ENCODE measurements at regions not wholly inside any gene's neighbourhood (a gene's known extent, or its start where the extent isn't known, plus 50 kb on each side); places are given as distances from the start of the nearest gene placed in this dataset.
A peak's percentile ranks its signal among the peaks of the same experiment; 100 is the strongest.
"Not testable (repeated sequence)": the region's sequence is repeated elsewhere in the genome, so short reads cannot be mapped to it uniquely, and the experiment has no call there.

GRCh38 chr3:86837871-86838270 is 153.1 kb downstream of the VGLL3 start:
- DNase-seq, result no peak
- no peak for ATAC-seq
- no peaks in the 10 kb centered on the region for H3K4me1 ChIP-seq
- TF ChIP-seq, protein P1, sequence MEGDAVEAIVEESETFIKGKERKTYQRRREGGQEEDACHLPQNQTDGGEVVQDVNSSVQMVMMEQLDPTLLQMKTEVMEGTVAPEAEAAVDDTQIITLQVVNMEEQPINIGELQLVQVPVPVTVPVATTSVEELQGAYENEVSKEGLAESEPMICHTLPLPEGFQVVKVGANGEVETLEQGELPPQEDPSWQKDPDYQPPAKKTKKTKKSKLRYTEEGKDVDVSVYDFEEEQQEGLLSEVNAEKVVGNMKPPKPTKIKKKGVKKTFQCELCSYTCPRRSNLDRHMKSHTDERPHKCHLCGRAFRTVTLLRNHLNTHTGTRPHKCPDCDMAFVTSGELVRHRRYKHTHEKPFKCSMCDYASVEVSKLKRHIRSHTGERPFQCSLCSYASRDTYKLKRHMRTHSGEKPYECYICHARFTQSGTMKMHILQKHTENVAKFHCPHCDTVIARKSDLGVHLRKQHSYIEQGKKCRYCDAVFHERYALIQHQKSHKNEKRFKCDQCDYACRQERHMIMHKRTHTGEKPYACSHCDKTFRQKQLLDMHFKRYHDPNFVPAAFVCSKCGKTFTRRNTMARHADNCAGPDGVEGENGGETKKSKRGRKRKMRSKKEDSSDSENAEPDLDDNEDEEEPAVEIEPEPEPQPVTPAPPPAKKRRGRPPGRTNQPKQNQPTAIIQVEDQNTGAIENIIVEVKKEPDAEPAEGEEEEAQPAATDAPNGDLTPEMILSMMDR (IDR thresholded peaks at IDR 0.05), result no peak
- H3K36me3 ChIP-seq, result no peaks in the 10 kb centered on the region
- H3K27me3 ChIP-seq, result no peaks in the 10 kb centered on the region
- no peak overlapping the region for H3K4me3 ChIP-seq
- intact Hi-C loops (cut with DNase I), result no loop called here
- H3K9me3 ChIP-seq, result no peaks in the 10 kb centered on the region
- H3K27ac ChIP-seq, result no peak overlapping the region

DNA sequence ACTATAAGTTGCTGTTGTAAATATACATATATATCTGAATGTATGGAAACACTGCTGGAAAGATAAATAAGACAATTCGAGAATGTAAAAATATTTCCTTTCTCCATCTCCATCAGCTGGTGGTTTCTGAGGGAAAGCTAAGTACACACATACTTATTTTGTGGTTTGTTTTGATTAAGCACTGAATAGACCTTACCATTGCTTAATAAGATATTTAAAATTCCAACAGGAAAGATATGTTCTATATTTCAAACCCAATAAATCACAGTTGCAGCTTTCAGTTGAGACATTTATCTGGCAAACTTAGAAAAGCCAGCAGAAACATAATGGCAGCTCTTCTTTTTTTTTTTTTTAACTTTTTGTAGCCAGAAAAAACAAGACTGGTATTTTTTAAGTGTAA is 160.4 kb downstream of the VGLL3 start:
- intact Hi-C loops (cut with DNase I), result no loop called here
- TF ChIP-seq, protein P1 (IDR thresholded peaks at IDR 0.05), result no peak
- ATAC-seq, result no peak
- peak in 2 of 4 donors; percentile 27 to 39 for DNase-seq
- no peaks in the 10 kb centered on the region for H3K9me3 ChIP-seq
- H3K4me1 ChIP-seq, result no peaks in the 10 kb centered on the region
- H3K4me3 ChIP-seq, result no peak overlapping the region
- H3K27ac ChIP-seq, result no peak overlapping the region
- H3K27me3 ChIP-seq, result no peaks in the 10 kb centered on the region
- H3K36me3 ChIP-seq, result no peaks in the 10 kb centered on the region

DNA sequence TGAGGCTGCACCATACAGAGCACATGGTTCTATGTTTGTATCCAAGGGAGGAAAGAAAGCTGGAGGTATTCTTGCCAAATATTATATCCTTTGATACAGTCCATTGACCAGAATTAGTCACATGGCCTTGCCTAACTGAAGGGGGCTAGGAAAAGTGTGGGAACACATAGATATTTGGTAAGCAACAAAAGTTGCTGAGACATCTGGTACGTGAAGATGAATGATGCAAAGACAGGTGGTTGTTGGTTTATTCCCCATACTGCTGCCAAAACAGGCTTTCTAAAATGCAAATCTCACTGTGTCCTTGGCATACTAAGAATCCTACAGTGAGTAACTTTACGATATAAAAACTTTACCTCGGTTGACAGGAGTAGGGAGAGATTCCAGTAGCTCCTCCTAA is 162.2 kb downstream of the VGLL3 start:
- Histone ChIP-seq H3K27ac (no peak overlapping the region), H3K27me3 (no peaks in the 10 kb centered on the region), H3K4me3 (no peak overlapping the region), H3K36me3 (no peaks in the 10 kb centered on the region), H3K4me1 (no peaks in the 10 kb centered on the region), H3K9me3 (no peaks in the 10 kb centered on the region)
- DNase-seq, result no peak
- TF ChIP-seq, protein P1 (IDR thresholded peaks at IDR 0.05), result no peak
- intact Hi-C loops (cut with DNase I), result no loop called here
- ATAC-seq, result no peak

- DNase-seq, result peak in 1 of 4 donors; percentile 61
- H3K4me3 ChIP-seq; H3K27ac ChIP-seq; H3K27me3 ChIP-seq; H3K9me3 ChIP-seq; ATAC-seq; intact Hi-C loops (cut with DNase I); H3K36me3 ChIP-seq; H3K4me1 ChIP-seq: not testable (repeated sequence)
Observed at GRCh38 chr3:86827582-86827981, 163.4 kb downstream of the VGLL3 start.

DNA sequence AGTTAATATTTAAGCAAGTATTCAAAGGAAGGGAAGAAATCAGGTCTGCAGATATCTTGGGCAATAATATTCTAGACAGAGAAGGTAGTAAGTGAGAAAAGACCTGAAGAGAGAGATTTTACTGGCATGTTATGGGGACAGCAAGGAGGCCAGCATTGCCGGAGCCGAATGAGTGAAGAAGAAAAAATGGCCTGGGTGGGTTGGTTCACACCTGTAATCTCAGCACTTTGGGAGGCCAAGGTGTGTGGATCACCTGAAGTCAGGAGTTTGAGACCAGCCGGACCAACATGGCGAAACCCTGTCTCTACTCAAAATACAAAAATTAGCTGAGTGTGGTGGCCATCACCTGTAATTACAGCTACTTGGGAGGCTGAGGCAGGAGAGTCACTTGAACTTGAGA is 164.7 kb downstream of the VGLL3 start:
- DNase-seq, result no peak
- ATAC-seq, result no peak
- H3K27ac ChIP-seq, result no peak overlapping the region
- intact Hi-C loops (cut with DNase I), result no loop called here
- no peaks in the 10 kb centered on the region for H3K27me3 ChIP-seq
- H3K9me3 ChIP-seq, result no peaks in the 10 kb centered on the region
- no peak overlapping the region for H3K4me3 ChIP-seq
- TF ChIP-seq, protein P1 (IDR thresholded peaks at IDR 0.05), result no peak
- no peaks in the 10 kb centered on the region for H3K36me3 ChIP-seq
- no peaks in the 10 kb centered on the region for H3K4me1 ChIP-seq

DNA sequence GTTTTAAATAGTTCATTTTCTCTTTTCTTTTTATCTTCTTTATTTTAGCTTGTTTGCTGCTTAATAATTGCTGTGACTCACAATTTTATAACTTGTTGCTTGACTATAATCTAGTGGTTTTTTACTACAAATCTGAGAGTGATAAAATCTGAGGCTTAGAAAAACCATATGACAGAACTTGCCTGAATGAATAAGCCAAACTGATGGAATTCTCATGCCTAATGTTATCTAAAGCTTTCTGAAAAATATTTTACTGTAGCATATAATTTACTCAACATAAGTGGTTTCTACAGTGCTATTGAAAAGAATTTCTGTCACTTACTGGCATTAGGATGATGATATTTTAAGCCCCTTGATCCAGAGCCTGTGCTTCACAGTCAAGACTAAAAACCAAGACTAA is 175.1 kb downstream of the VGLL3 start:
- no peaks in the 10 kb centered on the region for H3K9me3 ChIP-seq
- DNase-seq (no peak), ATAC-seq (no peak)
- H3K36me3 ChIP-seq, result no peaks in the 10 kb centered on the region
- TF ChIP-seq, protein P1 (IDR thresholded peaks at IDR 0.05), result no peak
- intact Hi-C loops (cut with DNase I), result no loop called here
- H3K4me1 ChIP-seq, result no peaks in the 10 kb centered on the region
- no peak overlapping the region for H3K4me3 ChIP-seq
- no peaks in the 10 kb centered on the region for H3K27me3 ChIP-seq
- H3K27ac ChIP-seq, result no peak overlapping the region

Measured in left lung (tissue), 4 donors.